ENCODE measurements at regions not wholly inside any gene's neighbourhood (a gene's known extent, or its start where the extent isn't known, plus 50 kb on each side); places are given as distances from the start of the nearest gene placed in this dataset.

- TF ChIP-seq, protein P1, sequence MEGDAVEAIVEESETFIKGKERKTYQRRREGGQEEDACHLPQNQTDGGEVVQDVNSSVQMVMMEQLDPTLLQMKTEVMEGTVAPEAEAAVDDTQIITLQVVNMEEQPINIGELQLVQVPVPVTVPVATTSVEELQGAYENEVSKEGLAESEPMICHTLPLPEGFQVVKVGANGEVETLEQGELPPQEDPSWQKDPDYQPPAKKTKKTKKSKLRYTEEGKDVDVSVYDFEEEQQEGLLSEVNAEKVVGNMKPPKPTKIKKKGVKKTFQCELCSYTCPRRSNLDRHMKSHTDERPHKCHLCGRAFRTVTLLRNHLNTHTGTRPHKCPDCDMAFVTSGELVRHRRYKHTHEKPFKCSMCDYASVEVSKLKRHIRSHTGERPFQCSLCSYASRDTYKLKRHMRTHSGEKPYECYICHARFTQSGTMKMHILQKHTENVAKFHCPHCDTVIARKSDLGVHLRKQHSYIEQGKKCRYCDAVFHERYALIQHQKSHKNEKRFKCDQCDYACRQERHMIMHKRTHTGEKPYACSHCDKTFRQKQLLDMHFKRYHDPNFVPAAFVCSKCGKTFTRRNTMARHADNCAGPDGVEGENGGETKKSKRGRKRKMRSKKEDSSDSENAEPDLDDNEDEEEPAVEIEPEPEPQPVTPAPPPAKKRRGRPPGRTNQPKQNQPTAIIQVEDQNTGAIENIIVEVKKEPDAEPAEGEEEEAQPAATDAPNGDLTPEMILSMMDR (IDR thresholded peaks at IDR 0.05): no peak
- no peaks in the 10 kb centered on the region for H3K36me3 ChIP-seq
- 93% methylated on average over 3 of the region's 3 CpGs for WGBS, 2 donors
- no peak for FAIRE-seq
- no peak overlapping the region for H3K4me3 ChIP-seq
- intact Hi-C loops (cut with DNase I): no loop called here
- no peaks in the 10 kb centered on the region for H3K27me3 ChIP-seq
- no peak overlapping the region for H3K27ac ChIP-seq
- ATAC-seq: no peak
- H3K4me1 ChIP-seq: no peaks in the 10 kb centered on the region
- H3K9me3 ChIP-seq: no peaks in the 10 kb centered on the region
- DNase-seq: no peak
These were observed 104.1 kb upstream of the ADCY1 start for GRCh38 chr7:45470031-45470430.

- Histone ChIP-seq H3K27ac (no peak overlapping the region), H3K27me3 (no peaks in the 10 kb centered on the region), H3K4me1 (no peaks in the 10 kb centered on the region), H3K36me3 (no peaks in the 10 kb centered on the region), H3K9me3 (no peaks in the 10 kb centered on the region), H3K4me3 (no peak overlapping the region)
- intact Hi-C loops (cut with DNase I): no loop called here
- TF ChIP-seq, protein P1 (IDR thresholded peaks at IDR 0.05): no peak
- no peak for DNase-seq
- no peak for ATAC-seq
- no peak for FAIRE-seq
- 64 to 72% methylated on average over 3 of the region's 3 CpGs for WGBS, 2 donors
These were observed 94.4 kb upstream of the ADCY1 start for GRCh38 chr7:45479781-45480180.

GRCh38 chr7:45482451-45482850, 91.7 kb upstream of the ADCY1 start:
- no peak for ATAC-seq

GRCh38 chr7:45484094-45484493, 90.1 kb upstream of the ADCY1 start:
- Histone ChIP-seq H3K27me3 (no peaks in the 10 kb centered on the region), H3K4me1 (no peaks in the 10 kb centered on the region), H3K27ac (no peak overlapping the region), H3K9me3 (no peaks in the 10 kb centered on the region), H3K4me3 (no peak overlapping the region), H3K36me3 (no peaks in the 10 kb centered on the region)
- intact Hi-C loops (cut with DNase I): no loop called here
- FAIRE-seq (no peak), ATAC-seq (no peak), DNase-seq (no peak)
- TF ChIP-seq, protein P1 (IDR thresholded peaks at IDR 0.05): no peak
- WGBS, 2 donors: 30 to 33% methylated on average over 7 of the region's 7 CpGs

More at GRCh38 chr7:45482451-45482850, 91.7 kb upstream of the ADCY1 start:
- TF ChIP-seq, protein P1 (IDR thresholded peaks at IDR 0.05): no peak
- DNase-seq (no peak), FAIRE-seq (no peak)
- no peaks in the 10 kb centered on the region for H3K4me1 ChIP-seq
- H3K36me3 ChIP-seq: no peaks in the 10 kb centered on the region
- 58 to 63% methylated on average over 3 of the region's 3 CpGs for WGBS, 2 donors
- no peak overlapping the region for H3K27ac ChIP-seq
- no peaks in the 10 kb centered on the region for H3K9me3 ChIP-seq
- no peaks in the 10 kb centered on the region for H3K27me3 ChIP-seq
- no peak overlapping the region for H3K4me3 ChIP-seq
- intact Hi-C loops (cut with DNase I): no loop called here

GRCh38 chr7:45486575-45486974, 87.6 kb upstream of the ADCY1 start:
- FAIRE-seq (no peak), ATAC-seq (no peak), DNase-seq (no peak)
- Histone ChIP-seq H3K27ac (no peak overlapping the region), H3K27me3 (no peaks in the 10 kb centered on the region), H3K36me3 (no peaks in the 10 kb centered on the region), H3K4me1 (no peaks in the 10 kb centered on the region), H3K4me3 (no peak overlapping the region), H3K9me3 (no peaks in the 10 kb centered on the region)
- intact Hi-C loops (cut with DNase I): no loop called here
- WGBS, 2 donors: 75 to 80% methylated on average over 2 of the region's 2 CpGs
- TF ChIP-seq, protein P1 (IDR thresholded peaks at IDR 0.05): no peak
